PC-9 (cell line): ENCODE measurements at regions not wholly inside any gene's neighbourhood (a gene's known extent, or its start where the extent isn't known, plus 50 kb on each side); places are given as distances from the start of the nearest gene placed in this dataset.

Experiments used
- CTCF ChIP-seq: fragments of 200-600 bp; sonication (generic); conservative IDR thresholded peaks from 2 replicates; pipeline ENCODE4 v1.6.1; 2017; ENCODE audit warnings: mixed run types, antibody characterized with exemption, mild to moderate bottlenecking, moderate library complexity
- EZH2 ChIP-seq: fragments of 200-600 bp; sonication (generic); IDR thresholded peaks from 2 replicates; pipeline ENCODE4 v1.8.0; 2017; ENCODE audit warnings: antibody characterized with exemption, low read depth

DNA sequence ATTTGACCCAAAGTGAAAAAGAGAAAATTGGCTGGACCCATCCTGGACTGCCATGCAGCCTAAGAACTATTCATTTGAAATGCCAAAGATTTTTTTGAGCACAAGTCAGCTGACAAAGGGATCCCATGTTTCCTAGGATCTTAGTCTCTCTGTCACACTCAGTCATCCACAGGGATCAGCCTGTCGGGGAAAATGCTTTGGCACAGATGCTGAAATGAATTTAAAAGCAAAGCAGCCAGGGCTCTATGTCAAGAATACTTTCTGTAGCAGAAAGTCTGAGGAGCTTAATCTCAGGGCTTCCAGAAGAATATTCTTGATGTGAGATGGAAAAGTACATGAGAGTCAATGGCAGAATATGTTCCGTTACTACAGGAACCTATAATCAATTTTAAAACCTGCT lies 1900.8 kb downstream of the MRPL39 start:
- TF ChIP-seq CTCF (no peak), EZH2 (no peak)
